AG09319 (cell line): ENCODE measurements at regions not wholly inside any gene's neighbourhood (a gene's known extent, or its start where the extent isn't known, plus 50 kb on each side); places are given as distances from the start of the nearest gene placed in this dataset.

Experiments used
- DNase-seq: peaks from one replicate; pipeline ENCODE4 v3.0.0-alpha.2; 2010; ENCODE audit warnings: low read depth; ENCODE audit errors: extremely low read depth
- TF ChIP-seq, protein P1 (sequence below): IDR thresholded peaks from 2 replicates; pipeline ENCODE4 v1.5.1; 2011; ENCODE audit warnings: low read depth, mild to moderate bottlenecking, inconsistent platforms, low read length, moderate library complexity

- TF ChIP-seq, protein P1, sequence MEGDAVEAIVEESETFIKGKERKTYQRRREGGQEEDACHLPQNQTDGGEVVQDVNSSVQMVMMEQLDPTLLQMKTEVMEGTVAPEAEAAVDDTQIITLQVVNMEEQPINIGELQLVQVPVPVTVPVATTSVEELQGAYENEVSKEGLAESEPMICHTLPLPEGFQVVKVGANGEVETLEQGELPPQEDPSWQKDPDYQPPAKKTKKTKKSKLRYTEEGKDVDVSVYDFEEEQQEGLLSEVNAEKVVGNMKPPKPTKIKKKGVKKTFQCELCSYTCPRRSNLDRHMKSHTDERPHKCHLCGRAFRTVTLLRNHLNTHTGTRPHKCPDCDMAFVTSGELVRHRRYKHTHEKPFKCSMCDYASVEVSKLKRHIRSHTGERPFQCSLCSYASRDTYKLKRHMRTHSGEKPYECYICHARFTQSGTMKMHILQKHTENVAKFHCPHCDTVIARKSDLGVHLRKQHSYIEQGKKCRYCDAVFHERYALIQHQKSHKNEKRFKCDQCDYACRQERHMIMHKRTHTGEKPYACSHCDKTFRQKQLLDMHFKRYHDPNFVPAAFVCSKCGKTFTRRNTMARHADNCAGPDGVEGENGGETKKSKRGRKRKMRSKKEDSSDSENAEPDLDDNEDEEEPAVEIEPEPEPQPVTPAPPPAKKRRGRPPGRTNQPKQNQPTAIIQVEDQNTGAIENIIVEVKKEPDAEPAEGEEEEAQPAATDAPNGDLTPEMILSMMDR, result no peak
- DNase-seq, result no peak
Measured at GRCh38 chr6:71722736-71723135, 163.6 kb upstream of the RIMS1 start.

DNA sequence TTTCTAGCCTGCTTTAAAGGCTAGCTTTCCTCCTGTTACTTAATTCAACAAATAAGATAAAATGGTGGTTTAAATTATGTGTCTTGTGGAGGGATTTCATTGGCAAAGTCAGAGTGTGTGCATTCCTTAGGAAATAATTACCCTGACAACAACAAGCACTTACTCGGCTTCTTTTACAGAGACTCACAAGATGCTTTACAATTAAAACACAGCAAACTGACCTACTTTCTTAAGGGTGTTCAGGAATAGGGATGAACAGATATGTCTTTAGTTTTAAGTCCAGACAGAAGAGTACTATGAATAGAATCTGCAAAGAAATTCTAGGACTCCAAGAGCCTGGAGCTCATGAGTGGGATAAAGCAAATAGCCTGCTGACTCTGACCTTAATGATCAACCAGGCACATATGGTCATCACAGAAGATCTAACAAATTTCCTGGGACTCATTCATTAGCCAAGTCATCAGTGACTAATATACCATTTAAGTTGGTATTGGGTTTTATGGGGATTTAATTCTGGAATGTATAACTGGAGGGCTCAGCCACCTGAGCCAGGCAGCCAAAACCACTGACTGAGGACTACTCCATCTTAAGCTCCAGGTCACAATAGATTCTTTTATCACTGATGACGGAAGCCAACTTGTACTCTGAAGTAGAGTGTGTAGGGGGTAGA is 161.8 kb upstream of the RIMS1 start:
- no peak for DNase-seq
- TF ChIP-seq, protein P1, result no peak

- no peak for DNase-seq
- TF ChIP-seq, protein P1, result no peak
Measured at GRCh38 chr6:71725126-71725470, 161.3 kb upstream of the RIMS1 start.

GRCh38 chr6:71726121-71726520 is 160.2 kb upstream of the RIMS1 start:
- DNase-seq, result no peak
- TF ChIP-seq, protein P1, result no peak

- no peak for DNase-seq
- TF ChIP-seq, protein P1, result no peak
Measured at GRCh38 chr6:71727632-71728294, 158.6 kb upstream of the RIMS1 start.

- TF ChIP-seq, protein P1, result no peak
- no peak for DNase-seq
Measured at GRCh38 chr6:71730284-71730683, 156.1 kb upstream of the RIMS1 start.
